Activated CD8-positive, alpha-beta T cell treated with anti-CD3 and anti-CD28 coated beads for 36 hours (primary cell): ENCODE measurements at regions not wholly inside any gene's neighbourhood (a gene's known extent, or its start where the extent isn't known, plus 50 kb on each side); places are given as distances from the start of the nearest gene placed in this dataset.
A peak's percentile ranks its signal among the peaks of the same experiment; 100 is the strongest.

ENCODE experiments used
- ATAC-seq: fragments of 200-7000 bp; cut with Tn5 transposase; one replicate; pipeline ENCODE4 v1.10.0; 2021; ENCODE audit warnings: mild to moderate bottlenecking, moderate library complexity
- CTCF ChIA-PET: fragments of 350-600 bp; sonication (Branson Sonifier 250); formaldehyde crosslinking; loops from one replicate; lab custom pipeline; 2021; ENCODE audit warnings: antibody characterized with exemption; lab: Charles Lee
- POLR2A ChIA-PET: fragments of 350-600 bp; sonication (Branson Sonifier 250); formaldehyde crosslinking; loops from one replicate; lab custom pipeline; 2021; ENCODE audit warnings: antibody characterized with exemption; lab: Charles Lee
- DNase-seq: peaks from one replicate; pipeline ENCODE4 v3.0.0-alpha.2; 2020
- H3K27ac Mint-ChIP-seq: one replicate; pipeline ENCODE4 v1.8.0; 2021; ENCODE audit warnings: mild to moderate bottlenecking, mixed read lengths
- H3K27me3 Mint-ChIP-seq: one replicate; pipeline ENCODE4 v1.8.0; 2021; ENCODE audit warnings: mixed read lengths
- H3K36me3 Mint-ChIP-seq: one replicate; pipeline ENCODE4 v1.8.0; 2021; ENCODE audit warnings: low read depth, mixed read lengths
- H3K4me1 Mint-ChIP-seq: one replicate; pipeline ENCODE4 v1.8.0; 2021; ENCODE audit warnings: low read depth, mixed read lengths
- H3K4me3 Mint-ChIP-seq: one replicate; pipeline ENCODE4 v1.8.0; 2021; ENCODE audit warnings: mild to moderate bottlenecking, moderate library complexity, mixed read lengths
- H3K9me3 Mint-ChIP-seq: one replicate; pipeline ENCODE4 v1.8.0; 2021; ENCODE audit warnings: mixed read lengths
- intact Hi-C: fragments of 100-400 bp; cut with micrococcal nuclease; formaldehyde crosslinking; loops from one replicate; pipeline ENCODE4 v1.10.0; 2022
- TF ChIP-seq, protein P1 (sequence below): fragments of 200-600 bp; IDR thresholded peaks from one replicate; pipeline ENCODE4 v1.8.0; 2022; ENCODE audit warnings: antibody characterized with exemption, mild to moderate bottlenecking

DNA sequence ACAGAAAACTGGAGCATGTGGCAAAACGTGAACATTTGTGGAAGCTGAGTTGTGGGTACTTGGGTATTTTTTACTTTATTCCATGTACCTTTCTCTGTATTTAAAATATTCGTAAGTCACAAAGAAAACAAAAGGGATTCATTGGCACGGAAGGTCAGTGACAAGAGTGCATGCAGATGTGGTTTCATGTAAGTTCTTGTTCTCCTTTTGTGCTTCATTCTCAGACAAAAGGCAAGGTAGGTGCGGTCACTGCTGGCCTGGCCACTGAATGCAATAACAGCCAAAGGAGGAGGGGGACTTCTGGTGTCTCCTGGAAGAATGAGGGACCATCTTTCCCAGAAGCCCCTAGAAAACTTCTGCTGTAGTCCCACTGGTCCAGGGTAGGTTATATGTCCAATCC lies 200.0 kb upstream of the TOPAZ1 start:
- TF ChIP-seq, protein P1, sequence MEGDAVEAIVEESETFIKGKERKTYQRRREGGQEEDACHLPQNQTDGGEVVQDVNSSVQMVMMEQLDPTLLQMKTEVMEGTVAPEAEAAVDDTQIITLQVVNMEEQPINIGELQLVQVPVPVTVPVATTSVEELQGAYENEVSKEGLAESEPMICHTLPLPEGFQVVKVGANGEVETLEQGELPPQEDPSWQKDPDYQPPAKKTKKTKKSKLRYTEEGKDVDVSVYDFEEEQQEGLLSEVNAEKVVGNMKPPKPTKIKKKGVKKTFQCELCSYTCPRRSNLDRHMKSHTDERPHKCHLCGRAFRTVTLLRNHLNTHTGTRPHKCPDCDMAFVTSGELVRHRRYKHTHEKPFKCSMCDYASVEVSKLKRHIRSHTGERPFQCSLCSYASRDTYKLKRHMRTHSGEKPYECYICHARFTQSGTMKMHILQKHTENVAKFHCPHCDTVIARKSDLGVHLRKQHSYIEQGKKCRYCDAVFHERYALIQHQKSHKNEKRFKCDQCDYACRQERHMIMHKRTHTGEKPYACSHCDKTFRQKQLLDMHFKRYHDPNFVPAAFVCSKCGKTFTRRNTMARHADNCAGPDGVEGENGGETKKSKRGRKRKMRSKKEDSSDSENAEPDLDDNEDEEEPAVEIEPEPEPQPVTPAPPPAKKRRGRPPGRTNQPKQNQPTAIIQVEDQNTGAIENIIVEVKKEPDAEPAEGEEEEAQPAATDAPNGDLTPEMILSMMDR: no peak
- no peak overlapping the region for H3K4me3 Mint-ChIP-seq
- H3K36me3 Mint-ChIP-seq: no peaks in the 10 kb centered on the region
- no peak overlapping the region for H3K27ac Mint-ChIP-seq
- no peaks in the 10 kb centered on the region for H3K9me3 Mint-ChIP-seq
- H3K27me3 Mint-ChIP-seq: peaks cover 10% of the 10 kb centered on the region
- no peak for ATAC-seq
- ChIA-PET CTCF (no interaction called here), POLR2A (no interaction called here)
- H3K4me1 Mint-ChIP-seq: peaks cover 10% of the 10 kb centered on the region
- no peak for DNase-seq
- intact Hi-C loops: no loop called here

DNA sequence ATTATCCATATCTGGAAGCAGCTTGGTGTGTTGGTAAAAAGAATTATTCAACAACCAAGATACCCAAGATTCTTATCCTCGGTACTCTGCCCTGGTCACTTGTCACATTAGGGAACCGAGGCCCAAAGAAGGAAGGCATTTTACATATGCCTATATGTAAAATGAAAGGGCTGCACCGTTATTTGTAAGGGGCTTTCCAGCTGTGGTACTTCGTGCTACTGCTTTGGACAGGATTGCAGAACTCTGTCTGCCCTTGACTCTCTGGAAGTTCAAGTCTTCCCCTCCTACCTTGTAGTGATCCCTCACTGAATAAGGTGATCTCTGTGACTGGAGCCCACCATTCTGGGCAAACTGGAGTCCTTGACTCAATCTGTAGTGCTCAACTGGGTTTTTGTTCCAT lies 198.9 kb upstream of the TOPAZ1 start:
- ChIA-PET CTCF (no interaction called here), POLR2A (no interaction called here)
- Mint-ChIP-seq H3K4me3 (no peak overlapping the region), H3K9me3 (no peaks in the 10 kb centered on the region), H3K4me1 (peaks cover 10% of the 10 kb centered on the region), H3K27ac (no peak overlapping the region), H3K27me3 (peaks cover 11% of the 10 kb centered on the region), H3K36me3 (no peaks in the 10 kb centered on the region)
- intact Hi-C loops: no loop called here
- ATAC-seq: no peak
- TF ChIP-seq, protein P1: no peak
- DNase-seq: no peak

DNA sequence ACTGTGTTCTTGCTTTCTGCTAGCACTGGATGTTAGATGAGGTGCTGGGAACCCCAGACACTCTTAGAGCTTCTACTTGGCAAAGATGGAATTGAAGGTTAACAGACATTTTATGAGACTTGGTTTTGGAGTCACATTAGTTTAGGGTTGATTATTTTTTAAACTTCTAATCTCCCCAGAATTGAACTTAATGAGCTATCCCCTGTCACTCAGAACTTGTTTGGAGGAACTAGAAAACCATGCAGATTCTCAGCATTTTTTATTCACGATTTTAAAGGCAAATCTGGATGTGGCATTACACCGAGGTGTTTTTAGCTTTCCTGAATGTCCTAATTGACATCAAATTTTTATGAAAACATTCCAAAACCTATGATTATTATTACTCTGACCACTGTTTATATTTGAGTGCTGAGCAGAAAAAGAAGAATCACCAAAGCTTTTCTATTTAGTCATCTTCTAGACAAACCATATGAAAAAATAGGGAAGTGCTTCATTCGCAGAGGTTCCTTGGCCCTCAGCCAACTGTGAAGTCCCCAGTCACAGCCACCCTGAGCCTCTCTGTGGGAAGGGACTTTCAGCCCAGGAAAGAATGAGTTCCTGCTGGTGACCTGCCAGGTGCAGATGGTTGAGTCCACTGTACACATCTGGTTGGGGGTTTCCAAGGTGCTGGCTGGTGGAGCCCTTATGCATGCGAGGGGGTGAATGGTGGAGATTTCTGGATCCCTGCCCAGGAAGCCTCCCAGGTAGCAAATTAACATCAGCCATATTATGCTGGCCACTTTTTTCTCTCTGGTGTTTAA lies 196.0 kb upstream of the TOPAZ1 start:
- TF ChIP-seq, protein P1: no peak
- Mint-ChIP-seq H3K27ac (no peak overlapping the region), H3K9me3 (no peaks in the 10 kb centered on the region), H3K4me3 (no peak overlapping the region), H3K27me3 (peaks cover 10% of the 10 kb centered on the region), H3K36me3 (no peaks in the 10 kb centered on the region), H3K4me1 (peaks cover 10% of the 10 kb centered on the region)
- ChIA-PET POLR2A (no interaction called here), CTCF (no interaction called here)
- ATAC-seq (peak; percentile 73), DNase-seq (peak; percentile 63)
- intact Hi-C loops: no loop called here

DNA sequence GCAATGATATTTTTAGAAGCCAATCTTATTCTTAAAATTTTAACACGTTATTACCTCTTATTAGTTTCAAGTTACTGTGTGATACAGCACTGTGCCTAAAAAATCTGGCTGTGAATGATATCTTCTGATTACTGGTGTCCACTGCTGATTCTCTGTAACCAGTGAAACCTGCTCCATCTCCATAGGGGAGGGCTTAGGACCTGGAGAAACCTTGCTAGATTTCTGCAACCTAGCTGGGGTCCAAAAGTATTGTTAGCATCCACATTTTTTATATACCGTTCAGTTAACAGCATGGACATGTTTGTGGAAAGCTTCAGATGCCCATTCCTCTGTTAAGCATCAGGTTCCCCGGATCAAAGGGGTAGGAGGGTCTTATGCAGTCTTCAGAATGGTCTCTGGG lies 193.9 kb upstream of the TOPAZ1 start:
- no peak for DNase-seq
- Mint-ChIP-seq H3K4me3 (no peak overlapping the region), H3K27me3 (peaks cover 13% of the 10 kb centered on the region), H3K27ac (no peak overlapping the region), H3K4me1 (peaks cover 10% of the 10 kb centered on the region), H3K9me3 (no peaks in the 10 kb centered on the region), H3K36me3 (no peaks in the 10 kb centered on the region)
- ATAC-seq: no peak
- intact Hi-C loops: no loop called here
- POLR2A ChIA-PET: no interaction called here
- TF ChIP-seq, protein P1: no peak
- CTCF ChIA-PET: no interaction called here

DNA sequence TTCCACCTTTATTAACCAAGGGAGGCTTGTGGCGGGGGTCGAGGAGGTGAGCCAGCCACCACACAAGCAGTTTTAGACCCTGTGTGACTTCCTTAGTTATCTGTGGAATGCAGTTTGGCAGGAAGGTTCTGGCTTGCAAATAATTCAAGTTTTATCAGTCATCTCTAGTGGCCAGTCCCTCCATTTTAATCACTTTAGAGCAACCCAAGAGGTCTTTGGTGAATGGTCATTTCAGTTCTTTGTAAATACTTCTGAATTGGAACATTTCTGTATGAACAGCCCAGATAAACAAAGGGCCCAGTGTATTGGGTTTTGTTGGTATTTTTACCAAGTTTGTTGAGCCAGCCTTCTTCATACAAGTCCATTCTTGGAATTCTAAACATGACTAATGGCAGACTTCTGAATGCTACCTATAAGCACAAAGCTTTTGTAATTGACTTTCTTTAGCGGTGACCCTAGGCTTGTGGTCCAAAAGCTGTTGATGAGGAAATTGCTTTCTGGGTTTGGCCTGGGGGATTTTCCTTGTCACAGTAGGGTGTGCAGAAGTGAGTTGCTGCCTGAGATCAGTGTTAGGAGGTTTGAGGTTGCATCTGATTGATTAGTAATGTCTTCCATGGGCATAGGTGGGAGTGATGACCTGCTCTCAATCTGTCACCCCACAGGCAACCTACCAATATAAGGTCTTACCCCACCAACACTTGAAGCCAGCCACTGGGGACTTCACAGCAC lies 193.3 kb upstream of the TOPAZ1 start:
- no peak overlapping the region for H3K27ac Mint-ChIP-seq
- peaks cover 10% of the 10 kb centered on the region for H3K4me1 Mint-ChIP-seq
- peaks cover 13% of the 10 kb centered on the region for H3K27me3 Mint-ChIP-seq
- ATAC-seq (peak; percentile 13), DNase-seq (peak; percentile 4)
- TF ChIP-seq, protein P1: no peak
- no peak overlapping the region for H3K4me3 Mint-ChIP-seq
- ChIA-PET CTCF (no interaction called here), POLR2A (no interaction called here)
- H3K36me3 Mint-ChIP-seq: no peaks in the 10 kb centered on the region
- intact Hi-C loops: no loop called here
- no peaks in the 10 kb centered on the region for H3K9me3 Mint-ChIP-seq
